NCI-H1417 (cell line): ENCODE measurements at regions not wholly inside any gene's neighbourhood (a gene's known extent, or its start where the extent isn't known, plus 50 kb on each side); places are given as distances from the start of the nearest gene placed in this dataset.
A peak's percentile ranks its signal among the peaks of the same experiment; 100 is the strongest.

Source experiments
- DNase-seq, 3 experiments: peaks; one replicate each; lab custom pipeline; 2025; lab: John Stamatoyannopoulos, UW

DNA sequence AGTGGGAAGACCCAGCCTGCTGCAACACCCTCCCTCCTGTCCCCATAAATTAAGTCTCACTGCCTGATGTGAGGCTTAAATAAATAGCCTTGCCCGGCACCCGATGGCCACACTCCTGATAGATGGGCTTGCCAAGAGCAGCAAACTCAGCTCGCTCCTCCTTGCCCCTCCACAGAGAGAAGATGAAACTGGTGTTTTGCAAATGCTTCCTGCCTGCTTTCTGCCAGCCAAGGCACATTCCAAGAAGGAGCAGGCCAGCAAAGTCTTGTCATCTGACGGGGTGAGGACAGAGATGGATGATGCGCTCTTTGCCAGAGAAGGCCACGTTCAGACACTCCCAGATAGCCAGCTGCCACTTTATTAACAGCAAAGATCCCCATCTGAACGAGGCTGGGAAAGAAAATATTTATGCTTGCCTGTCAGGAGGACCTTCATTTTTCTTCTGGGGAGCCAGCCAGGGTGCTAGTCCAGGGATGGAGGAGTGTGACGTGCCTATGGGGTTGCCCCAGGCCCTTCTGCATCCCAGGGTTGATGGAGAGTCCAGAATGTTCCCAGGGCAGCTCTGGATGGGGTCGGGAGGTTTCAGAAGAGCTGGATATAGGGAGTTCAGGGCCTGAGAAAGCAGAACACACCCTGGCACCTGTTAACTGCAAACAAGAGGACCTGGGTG, 265.4 kb downstream of the FOXD2 start:
- DNase-seq: peak in 2 of 3 experiments; percentile 58 to 86

DNA sequence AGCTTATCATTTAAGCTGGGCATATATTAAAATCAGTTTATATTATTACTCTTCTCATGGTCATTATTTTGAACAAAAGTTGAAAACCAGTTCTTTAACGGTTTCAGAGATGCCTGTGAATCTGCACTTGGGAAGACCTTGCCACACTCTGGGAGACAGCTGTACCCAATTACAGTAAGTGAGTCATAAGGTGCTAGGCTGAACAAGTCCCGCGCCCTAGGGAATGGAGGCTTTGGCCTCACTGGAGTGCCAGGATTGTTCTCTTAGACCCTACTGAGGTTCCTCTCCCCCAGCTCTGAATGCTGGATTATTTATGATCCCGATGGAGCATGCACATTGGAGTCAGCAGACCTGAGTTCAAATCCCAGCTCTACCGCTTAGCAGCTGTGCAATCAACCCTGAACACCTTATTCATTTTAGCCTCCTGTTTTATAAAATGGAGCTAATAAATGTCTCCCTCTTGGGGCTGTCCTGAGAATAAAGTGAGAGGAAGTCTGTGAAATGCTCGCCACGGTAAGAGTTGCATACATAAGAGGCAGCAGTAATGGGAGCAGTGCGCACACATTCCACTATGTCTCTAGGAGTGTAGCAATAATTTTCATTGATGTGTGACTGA, 266.2 kb downstream of the FOXD2 start:
- peak in 2 of 3 experiments; percentile 43 to 73 for DNase-seq

DNA sequence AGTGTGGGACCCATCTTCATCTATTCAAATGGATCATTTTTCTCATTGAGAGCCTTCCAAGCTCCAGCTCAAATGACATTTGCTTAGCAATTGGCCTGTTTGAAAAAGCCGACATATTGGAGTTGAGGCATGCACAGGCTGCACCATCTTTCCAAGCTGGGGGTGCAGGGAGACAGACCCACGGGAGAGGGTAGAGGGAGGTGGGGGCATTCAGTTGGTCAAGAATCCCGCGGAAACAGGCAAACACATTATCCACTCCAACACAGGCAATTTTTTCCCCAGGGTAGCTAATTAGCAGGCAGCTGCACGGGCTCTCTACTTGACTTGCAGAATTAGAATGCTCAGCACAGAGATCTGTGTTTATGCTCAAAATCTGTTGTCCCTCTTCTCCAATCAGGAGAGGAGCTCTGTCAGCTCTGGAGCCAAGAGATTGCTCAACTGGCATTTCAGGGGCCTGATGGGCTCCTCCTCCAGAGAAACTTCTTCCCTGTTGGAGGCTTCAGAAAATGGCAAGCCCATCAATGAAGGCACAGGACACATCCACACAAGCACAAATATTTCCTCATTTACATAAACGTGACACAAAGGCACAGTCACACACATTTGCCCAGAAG, 267.8 kb downstream of the FOXD2 start:
- DNase-seq: peak; percentile 60 to 95 (median 89)

DNA sequence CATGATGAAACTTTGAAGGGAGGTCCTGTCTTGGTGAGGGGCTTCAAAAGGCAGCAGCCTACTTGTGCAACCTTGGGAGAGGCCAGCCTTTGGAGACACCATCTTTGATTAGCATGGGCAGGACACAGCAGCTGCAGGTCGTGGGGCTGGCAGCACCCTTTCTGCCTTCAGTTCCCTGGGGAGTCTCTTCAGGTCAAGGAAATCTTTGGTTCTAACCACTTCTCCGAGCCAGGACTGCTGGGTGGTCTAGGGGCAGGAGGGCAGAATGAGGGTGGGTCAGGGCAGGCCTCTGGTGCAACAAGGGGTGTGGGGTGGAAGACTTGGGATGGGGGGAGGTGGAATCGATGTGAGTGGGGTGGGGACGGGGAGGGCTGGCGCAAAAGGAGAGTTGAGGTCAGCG, 269.7 kb downstream of the FOXD2 start:
- DNase-seq: no peak

DNA sequence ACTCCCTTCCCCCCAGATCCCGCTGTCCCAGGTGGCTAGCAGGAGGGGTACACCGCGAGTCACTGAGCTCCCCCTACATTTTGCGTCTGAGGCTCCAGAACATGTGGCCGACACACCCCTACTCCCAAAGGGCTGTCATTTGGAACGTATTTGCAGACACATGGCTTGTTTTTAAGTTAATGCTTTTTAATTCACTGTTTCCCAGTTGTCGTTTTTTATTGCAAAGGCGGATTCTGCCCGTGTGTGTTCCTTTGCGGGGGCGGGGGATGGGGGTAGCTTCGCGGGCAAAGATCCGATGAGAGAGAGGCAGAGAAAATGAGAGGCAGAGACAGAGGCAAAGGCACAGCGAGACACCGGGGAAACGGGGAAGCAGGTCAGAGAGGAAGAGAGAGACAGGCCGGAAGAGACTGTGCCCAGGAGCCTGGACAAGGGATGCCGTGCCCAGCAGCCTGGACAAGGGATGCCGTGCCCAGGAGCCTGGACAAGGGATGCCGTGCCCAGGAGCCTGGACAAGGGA, 270.2 kb downstream of the FOXD2 start:
- DNase-seq: peak in 1 of 3 experiments; percentile 24

DNA sequence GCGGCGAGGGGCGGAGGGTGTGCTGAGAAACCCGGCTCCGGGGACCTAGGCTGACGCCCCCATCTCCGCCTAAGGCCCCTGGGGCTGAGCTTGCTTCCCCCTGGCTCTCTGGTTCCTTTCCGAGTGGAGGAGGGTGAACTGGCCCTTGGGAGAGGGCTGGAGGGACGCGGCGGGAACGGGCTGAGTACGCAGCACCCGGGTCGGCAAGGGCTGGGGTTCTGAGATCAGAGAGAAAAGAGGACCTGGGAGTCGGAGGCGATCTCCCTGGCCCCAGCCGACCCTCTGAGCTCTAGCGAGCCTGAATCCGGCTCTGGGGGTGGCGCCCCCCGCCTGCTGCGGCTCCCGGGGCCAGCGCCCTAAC, 270.8 kb downstream of the FOXD2 start:
- DNase-seq: no peak

DNA sequence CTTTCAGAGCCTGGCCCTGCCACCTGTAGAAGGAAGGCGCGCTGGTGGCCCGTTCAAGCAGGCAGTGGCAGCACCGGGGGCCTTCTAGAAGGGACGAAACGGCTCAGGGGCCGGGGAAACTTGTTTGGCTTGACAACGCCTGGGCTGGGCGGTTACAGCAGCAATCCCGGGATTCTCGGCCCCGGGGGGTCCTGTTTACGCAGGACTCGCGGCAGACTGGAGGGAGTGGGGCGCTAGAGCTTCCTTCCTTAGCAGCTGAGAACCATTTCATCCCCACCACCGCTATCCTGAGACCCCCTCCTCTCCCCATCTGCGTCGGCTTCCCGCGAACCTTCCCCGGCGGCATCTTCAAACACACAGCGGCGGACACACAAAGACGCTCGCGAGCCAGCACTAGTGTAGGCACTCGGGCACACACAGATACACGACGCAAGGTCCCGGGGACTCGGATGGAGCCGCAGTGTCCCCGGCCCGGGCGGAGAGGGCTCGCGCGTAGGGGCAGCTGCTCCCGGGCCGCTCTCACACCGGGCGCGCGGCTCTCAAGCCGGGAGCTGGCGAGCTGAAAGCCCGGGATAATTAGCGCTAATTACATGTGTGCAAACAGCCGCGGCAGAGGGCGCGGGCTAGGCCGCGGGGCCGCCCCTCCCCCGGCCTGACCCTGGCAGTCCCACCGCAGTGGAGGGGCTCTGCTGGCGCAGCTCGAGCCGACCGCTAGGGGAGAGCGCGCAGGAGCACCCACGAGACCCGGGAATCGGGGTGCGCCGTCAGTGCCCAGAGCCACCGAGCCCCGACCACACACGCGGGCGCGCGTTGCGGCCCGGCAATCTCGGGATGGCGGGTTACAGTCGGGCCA, 271.4 kb downstream of the FOXD2 start:
- DNase-seq: peak in 2 of 3 experiments; percentile 92 to 94

DNA sequence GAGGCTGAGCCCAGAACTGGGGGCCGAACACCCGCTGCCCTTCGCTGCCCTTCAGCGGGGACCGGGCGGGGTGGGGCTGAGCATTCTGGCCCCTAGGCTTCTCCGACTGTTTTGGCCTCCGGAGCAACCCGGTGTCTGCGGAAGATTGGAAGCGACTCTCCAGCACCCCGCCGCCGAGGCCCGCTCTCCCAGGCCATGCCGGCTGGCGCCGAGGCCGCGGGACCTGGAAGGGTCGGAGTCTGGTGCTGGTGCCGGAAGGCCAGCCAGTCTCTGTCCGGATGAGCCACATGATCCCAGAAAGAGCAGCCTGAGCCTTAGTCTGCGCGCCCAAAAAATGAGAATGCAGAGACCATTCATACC, 272.0 kb downstream of the FOXD2 start:
- DNase-seq: peak in 2 of 3 experiments; percentile 87 to 88

DNA sequence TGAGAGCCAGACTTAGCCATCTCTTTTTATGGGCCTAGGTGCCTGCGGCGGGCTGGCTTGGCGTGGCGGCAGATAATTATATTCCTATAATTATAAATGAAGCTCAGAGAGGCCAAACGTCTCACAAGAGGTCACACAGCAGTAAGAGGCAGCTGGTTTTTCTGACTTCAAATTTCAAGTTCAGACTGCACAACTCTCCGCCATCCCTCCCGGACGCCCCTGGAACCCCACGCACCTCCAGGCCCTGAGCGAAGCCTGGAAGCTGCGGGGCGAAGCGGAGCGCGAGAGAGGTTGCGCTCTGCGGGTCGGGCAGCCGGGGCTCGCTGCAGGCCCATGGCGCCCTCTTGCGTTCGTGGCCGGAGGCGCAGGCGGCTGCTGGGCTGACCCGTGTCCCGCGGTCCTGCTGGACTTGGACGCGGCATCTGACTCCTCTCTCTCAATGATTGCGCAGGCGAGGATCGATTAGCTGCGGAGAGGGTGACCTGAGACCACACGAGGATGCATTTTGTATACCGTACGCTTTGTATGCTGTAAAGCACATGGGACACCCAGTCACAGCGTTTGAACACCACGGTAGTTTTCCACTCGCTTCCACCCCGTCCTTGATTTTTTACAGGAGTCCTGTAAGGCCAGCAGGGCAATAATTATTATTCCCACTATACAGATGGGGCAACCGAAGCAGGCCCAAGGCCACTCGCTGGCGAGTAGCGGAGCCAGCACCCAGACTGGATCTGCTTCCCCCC, 272.7 kb downstream of the FOXD2 start:
- peak; percentile 68 to 86 (median 74) for DNase-seq
